Heart left ventricle (tissue), 13 donors: ENCODE measurements at regions not wholly inside any gene's neighbourhood (a gene's known extent, or its start where the extent isn't known, plus 50 kb on each side); places are given as distances from the start of the nearest gene placed in this dataset.

Source experiments
- POLR2A ChIP-seq, 2 donors: fragments of 450-650 bp; IDR thresholded peaks; one replicate each; pipeline ENCODE4 v1.6.1; 2017; ENCODE audit warnings: antibody characterized with exemption in 2 of 2, mild to moderate bottlenecking in 2 of 2, moderate library complexity in 2 of 2
- TF ChIP-seq, protein P1 (sequence below), 12 donors: fragments of 200-600 bp; sonication (generic) in 4 of 12; IDR thresholded peaks; one replicate each; pipeline versions ENCODE4 v1.5.0 to v1.8.0; 2018 to 2022; ENCODE audit warnings: antibody characterized with exemption in 12 of 12, mild to moderate bottlenecking in 5 of 12
- donor health status: ischemic (EF 13 %, LVEDD 7.1; RV severe dilation, severe dysfunction).
- donor health status: DM: no; HTN: yes; CAD: no.
- donor health status: DM: no; HTN: no; CAD: no.
- donor health status: ischemic (EF 25% LVEDD 6.9; RV normal size, moderate dysfunction).
- donor health status: ischemic (EF 25% LVEDD 5.7; RV mildly dilated, moderate dysfunction).
- donor health status: ischemic (EF 35%, LVEDD 5.7; RV mildly dilated, moderate dysfunction).
- donor health status: nonischemic (EF 11% LVEDD 7.7; RV severe dilation, severe dysfunction).
- donor health status: DM: yes; HTN: yes; CAD: no.
- donor health status: PGD.
- donor health status: ischemic (EF 29% LVEDD 5.4; RV normal size, mild dysfunction).
- donor health status: nonischemic (EF 23%, LVEDD 6.1; RV moderate dilation, normal function).

DNA sequence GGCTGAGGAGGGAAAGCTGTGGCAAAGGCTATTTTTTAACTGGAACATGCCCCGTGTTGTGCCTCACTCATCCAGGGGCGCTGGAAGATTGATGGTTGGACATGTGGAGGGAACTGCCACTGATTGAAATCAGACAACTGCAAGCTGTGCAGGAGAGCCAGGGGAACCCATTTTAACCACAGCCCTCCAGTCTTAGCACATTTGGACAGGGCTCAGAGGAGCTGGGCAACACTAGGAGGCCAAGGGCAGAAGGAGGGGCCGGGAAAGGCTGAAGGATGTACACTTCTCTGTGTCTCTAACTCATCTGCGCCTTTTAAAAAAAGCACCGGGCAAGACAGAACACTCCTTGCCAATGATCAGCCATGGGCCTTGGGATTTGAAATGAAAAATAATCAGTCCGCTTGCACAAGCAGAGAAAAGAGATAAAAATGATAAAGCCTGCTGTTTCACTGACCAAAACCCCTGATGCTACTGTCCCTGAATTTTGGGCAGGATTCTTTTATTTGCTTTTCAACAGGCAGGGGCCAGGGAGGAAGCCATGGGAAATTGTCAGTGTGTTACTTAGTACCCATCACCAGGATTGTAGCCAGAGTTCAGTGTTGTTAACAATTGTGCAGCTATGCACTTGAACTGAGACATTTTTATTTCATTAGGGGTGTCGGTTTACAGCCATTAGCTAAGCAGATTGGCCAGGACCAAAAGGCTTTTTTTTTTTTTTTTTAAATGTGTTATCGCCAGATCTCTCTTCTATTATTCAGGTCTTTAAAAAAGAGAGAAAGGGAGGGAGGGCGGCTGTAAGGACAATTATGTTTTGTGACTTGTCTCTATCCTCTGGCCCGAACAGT lies 109.3 kb upstream of the EYA4 start:
- TF ChIP-seq, protein P1, sequence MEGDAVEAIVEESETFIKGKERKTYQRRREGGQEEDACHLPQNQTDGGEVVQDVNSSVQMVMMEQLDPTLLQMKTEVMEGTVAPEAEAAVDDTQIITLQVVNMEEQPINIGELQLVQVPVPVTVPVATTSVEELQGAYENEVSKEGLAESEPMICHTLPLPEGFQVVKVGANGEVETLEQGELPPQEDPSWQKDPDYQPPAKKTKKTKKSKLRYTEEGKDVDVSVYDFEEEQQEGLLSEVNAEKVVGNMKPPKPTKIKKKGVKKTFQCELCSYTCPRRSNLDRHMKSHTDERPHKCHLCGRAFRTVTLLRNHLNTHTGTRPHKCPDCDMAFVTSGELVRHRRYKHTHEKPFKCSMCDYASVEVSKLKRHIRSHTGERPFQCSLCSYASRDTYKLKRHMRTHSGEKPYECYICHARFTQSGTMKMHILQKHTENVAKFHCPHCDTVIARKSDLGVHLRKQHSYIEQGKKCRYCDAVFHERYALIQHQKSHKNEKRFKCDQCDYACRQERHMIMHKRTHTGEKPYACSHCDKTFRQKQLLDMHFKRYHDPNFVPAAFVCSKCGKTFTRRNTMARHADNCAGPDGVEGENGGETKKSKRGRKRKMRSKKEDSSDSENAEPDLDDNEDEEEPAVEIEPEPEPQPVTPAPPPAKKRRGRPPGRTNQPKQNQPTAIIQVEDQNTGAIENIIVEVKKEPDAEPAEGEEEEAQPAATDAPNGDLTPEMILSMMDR (IDR thresholded peaks at IDR 0.05) = no peak
- no peak for TF ChIP-seq POLR2A (IDR thresholded peaks at IDR 0.05)
